GM12874 (cell line): ENCODE measurements at regions not wholly inside any gene's neighbourhood (a gene's known extent, or its start where the extent isn't known, plus 50 kb on each side); places are given as distances from the start of the nearest gene placed in this dataset.

Experiments
- TF ChIP-seq, protein P1 (sequence below): IDR thresholded peaks from 2 replicates; pipeline ENCODE4 v1.5.1; 2011; ENCODE audit warnings: low read depth, mild to moderate bottlenecking, control low read depth, low read length, moderate library complexity; ENCODE audit not compliant: insufficient read depth

- TF ChIP-seq, protein P1, sequence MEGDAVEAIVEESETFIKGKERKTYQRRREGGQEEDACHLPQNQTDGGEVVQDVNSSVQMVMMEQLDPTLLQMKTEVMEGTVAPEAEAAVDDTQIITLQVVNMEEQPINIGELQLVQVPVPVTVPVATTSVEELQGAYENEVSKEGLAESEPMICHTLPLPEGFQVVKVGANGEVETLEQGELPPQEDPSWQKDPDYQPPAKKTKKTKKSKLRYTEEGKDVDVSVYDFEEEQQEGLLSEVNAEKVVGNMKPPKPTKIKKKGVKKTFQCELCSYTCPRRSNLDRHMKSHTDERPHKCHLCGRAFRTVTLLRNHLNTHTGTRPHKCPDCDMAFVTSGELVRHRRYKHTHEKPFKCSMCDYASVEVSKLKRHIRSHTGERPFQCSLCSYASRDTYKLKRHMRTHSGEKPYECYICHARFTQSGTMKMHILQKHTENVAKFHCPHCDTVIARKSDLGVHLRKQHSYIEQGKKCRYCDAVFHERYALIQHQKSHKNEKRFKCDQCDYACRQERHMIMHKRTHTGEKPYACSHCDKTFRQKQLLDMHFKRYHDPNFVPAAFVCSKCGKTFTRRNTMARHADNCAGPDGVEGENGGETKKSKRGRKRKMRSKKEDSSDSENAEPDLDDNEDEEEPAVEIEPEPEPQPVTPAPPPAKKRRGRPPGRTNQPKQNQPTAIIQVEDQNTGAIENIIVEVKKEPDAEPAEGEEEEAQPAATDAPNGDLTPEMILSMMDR = no peak
Observed at GRCh38 chr17:71842986-71843385, 277.8 kb upstream of the SOX9 start.

DNA sequence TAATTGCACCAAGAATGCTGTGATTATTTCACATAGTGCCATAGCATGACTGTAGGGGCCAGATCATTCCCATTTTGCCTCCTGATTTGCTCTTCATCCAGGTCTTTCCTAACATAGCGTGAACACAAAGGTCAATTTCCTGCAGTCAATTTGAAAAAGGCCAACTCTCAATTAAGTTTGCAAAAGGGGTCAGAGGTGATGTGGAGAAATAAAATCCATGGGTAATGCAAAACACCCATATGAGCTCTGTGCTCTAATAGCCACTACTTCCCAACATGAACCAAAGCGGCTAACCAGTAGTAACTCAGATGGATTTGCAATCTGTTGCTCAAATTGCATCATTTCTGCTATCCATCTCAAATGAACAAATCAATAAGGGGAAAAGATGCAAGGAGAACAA is 275.5 kb upstream of the SOX9 start:
- TF ChIP-seq, protein P1 = no peak

DNA sequence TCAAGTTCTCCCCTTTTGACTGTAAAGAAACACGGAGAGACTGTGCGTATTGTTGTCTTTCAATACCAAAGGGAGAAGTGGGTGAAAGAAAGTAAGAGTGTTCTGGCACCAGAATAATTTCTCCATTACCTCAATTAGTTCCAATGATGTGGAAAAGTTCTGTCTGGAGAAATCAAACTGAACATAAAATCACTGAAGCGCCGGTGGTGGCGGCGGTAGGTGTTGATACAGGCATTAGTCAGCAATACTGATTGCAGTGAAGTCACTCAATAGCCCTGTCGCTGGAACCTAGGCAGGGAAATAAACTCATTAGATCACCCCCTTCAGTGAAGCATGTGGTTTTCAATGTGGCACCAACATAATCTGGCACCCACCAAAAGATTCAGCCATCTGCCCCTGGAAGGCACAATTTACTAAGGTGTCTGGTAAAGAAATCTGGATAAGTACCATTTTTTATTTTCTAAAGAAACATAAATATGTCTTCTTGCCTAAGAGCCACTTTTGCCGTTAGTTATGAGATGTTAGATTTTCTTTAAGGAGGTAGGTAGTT is 274.2 kb upstream of the SOX9 start:
- TF ChIP-seq, protein P1 = no peak

- TF ChIP-seq, protein P1 = no peak
Observed at GRCh38 chr17:71849783-71850768, 270.7 kb upstream of the SOX9 start.

GRCh38 chr17:71850812-71851211 is 270.0 kb upstream of the SOX9 start:
- TF ChIP-seq, protein P1 = no peak

DNA sequence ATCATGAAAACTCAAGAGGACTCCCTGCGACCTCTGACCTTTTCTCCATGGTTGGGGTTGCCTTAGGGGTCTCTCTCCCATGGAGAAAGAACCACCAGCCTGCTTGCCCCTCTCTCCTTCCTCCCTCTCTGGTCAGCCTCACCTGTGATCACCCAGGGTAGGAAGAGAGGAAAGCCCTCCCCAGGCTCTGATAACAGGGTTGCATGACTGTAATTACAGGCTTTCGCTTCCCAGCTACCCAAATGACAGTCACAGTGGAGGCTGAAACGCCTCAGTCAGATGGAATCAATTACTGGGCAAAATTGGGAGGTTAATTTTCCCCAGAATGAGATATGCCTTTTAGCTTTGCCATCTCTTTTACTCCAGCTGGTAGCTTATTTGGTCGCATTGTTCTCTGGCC is 265.8 kb upstream of the SOX9 start:
- TF ChIP-seq, protein P1 = no peak

GRCh38 chr17:71864755-71865154 is 256.1 kb upstream of the SOX9 start:
- TF ChIP-seq, protein P1 = no peak
